GM21526 (cell line): ENCODE measurements at regions not wholly inside any gene's neighbourhood (a gene's known extent, or its start where the extent isn't known, plus 50 kb on each side); places are given as distances from the start of the nearest gene placed in this dataset.

Experiments
- ATAC-seq: cut with Tn5 transposase; IDR thresholded peaks from one replicate; pipeline ENCODE4 v1.9.1; 2021; ENCODE audit warnings: moderate library complexity; ENCODE audit not compliant: unreplicated experiment, low FRiP score

GRCh38 chr6:23910420-23910819, 215.6 kb upstream of the NRSN1 start:
- ATAC-seq: no peak

- ATAC-seq: no peak
These were observed 198.1 kb upstream of the NRSN1 start for GRCh38 chr6:23927935-23928334.

DNA sequence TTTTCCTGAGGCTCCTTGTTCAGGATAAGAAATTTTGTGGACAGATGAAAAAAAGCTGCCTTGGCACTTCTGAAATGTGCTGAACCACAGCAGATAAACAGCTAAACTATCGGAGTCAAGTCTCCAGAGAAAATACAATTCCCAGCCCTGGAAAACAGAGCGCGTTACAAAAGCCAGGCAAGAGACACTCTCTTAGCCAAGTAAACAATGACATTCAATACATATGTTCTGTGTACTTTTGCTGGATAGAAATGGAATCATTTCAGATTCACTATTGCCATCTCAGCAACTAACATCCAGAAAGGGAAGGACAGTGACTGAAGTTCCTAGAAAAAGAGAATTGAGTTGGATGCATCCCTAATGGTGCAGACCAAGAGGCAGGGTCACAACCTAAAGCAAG, 196.8 kb upstream of the NRSN1 start:
- no peak for ATAC-seq

GRCh38 chr6:23940466-23940865, 185.5 kb upstream of the NRSN1 start:
- ATAC-seq: no peak

- ATAC-seq: no peak
These were observed 174.3 kb upstream of the NRSN1 start for GRCh38 chr6:23951691-23952090.

GRCh38 chr6:23952245-23952644, 173.8 kb upstream of the NRSN1 start:
- ATAC-seq: no peak

- no peak for ATAC-seq
These were observed 172.0 kb upstream of the NRSN1 start for GRCh38 chr6:23953976-23954375.

- ATAC-seq: no peak
These were observed 169.0 kb upstream of the NRSN1 start for GRCh38 chr6:23957017-23957416.

DNA sequence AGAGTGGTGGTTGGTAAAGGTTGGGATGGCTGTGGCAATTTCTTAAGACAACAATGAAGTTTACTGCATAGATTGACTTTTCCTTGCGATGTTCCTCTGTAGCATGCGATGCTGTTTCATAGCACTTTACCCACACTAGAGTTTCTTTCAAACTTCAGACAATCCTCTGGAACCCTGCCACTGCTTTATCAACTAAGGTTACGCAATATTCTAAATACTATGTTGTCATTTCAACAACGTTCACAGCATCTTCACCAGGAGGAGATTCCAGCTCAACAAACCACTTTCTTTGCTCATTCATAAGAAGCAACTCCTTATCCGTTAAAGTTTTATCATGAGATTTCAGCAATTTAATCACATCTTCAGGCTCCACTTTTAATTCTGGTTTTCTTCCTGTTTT, 161.2 kb upstream of the NRSN1 start:
- no peak for ATAC-seq

- ATAC-seq: no peak
These were observed 156.7 kb upstream of the NRSN1 start for GRCh38 chr6:23969344-23969743.

DNA sequence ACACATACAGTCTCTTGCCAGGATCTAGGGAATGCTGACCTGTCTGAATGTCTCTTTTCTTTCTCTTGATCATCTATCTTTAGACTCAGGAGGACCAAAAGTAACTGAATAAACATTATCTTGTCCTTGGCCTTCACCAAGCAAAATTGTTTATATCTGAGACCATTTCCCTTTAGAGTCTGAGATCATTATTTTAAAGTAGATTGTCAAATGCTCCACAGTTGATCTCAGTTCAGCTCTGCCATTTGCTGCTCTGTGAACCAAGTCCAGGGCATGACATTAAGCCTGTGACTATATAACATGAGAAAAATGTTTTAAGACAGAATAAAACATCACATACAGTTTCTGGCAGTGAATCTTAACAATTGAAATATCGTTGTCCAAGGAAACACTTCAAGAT, 148.3 kb upstream of the NRSN1 start:
- ATAC-seq: no peak

GRCh38 chr6:23980965-23981364, 145.1 kb upstream of the NRSN1 start:
- ATAC-seq: no peak

GRCh38 chr6:23981923-23982322, 144.1 kb upstream of the NRSN1 start:
- no peak for ATAC-seq

GRCh38 chr6:23983735-23984134, 142.3 kb upstream of the NRSN1 start:
- ATAC-seq: no peak

- ATAC-seq: no peak
These were observed 141.0 kb upstream of the NRSN1 start for GRCh38 chr6:23985015-23985414.

DNA sequence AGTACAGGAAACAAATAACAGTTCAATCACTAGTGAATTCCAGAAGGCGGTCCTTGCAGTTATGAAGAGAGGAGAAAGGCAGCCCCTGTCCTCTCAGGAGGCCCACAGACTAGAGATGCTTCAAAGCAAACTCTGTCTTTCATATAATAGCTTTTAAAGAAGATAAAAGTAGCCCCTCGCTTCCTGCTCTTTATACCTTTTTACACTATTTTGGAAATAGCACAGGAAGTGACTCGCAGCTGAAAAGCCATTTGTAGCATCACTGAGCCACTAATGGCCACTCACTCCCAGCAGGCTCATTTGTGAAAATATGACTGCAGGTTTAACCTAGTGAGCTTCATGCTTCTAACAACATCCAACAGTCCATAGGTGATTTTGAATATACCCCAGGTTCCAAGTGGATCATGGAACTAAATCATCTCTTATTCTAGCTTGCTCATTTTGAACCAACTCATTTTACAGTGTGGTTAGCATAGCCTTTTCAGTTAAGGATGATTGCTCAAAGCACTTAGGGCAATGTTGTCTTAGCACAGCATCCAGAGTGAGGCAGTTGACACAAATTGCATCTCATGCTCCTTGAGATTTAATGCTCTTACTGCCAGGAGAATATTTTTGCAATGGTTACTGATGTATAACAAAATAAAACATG, 136.0 kb upstream of the NRSN1 start:
- ATAC-seq: no peak

DNA sequence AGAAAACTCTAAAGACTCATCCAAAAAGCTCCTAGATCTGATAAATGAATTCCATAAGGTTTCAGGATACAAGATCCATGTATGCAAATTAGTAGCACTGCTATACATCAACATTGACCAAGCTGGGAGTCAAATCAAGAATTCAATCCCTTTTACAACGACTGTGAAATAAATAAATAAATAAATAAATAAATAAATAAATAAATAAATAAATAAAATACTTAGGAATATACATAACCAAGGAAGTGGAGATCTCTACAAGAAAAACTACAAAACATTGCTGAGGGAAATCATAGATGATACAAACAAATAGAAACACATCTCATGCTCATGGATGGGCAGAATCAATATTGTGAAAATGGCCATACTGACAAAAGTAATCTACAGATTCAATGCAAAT, 132.0 kb upstream of the NRSN1 start:
- no peak for ATAC-seq

DNA sequence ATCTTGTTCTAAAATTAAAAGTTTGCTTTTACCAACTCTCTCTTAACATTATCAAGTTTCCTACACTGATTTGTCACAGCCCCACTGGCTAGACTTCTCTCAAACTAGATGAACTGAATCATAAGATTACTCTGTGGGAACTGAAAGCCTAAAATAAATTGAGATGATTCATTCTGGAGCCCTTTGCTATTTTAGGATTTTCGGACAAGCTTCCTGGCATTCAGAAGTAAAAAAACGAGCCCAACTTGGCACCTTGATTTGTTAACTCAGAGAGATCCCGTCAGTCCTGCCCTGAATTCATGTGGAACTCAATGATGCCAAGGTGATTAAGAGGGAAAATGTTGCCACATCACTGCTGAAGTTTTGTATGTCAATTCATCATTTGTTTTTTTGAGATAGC, 122.0 kb upstream of the NRSN1 start:
- no peak for ATAC-seq

DNA sequence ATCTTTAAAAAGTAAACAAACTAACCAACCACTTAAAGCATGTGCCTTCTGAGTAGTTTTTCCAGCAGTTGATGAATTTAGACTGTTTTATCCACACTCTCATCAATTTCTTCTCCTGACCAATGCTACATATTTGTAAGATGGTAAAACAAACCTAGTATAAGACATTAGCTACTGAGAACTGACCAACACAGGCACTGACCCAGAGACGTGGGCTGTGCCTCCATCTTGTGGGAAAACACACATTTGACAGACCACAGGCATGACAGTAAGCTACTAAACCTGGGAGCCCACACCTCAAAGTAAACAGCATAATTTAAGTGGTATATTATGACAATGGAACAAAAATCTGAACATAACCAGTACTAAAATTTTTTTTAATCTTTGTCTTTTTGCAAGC, 121.4 kb upstream of the NRSN1 start:
- no peak for ATAC-seq

GRCh38 chr6:24006254-24006653, 119.8 kb upstream of the NRSN1 start:
- no peak for ATAC-seq

- no peak for ATAC-seq
These were observed 116.7 kb upstream of the NRSN1 start for GRCh38 chr6:24009319-24009718.

DNA sequence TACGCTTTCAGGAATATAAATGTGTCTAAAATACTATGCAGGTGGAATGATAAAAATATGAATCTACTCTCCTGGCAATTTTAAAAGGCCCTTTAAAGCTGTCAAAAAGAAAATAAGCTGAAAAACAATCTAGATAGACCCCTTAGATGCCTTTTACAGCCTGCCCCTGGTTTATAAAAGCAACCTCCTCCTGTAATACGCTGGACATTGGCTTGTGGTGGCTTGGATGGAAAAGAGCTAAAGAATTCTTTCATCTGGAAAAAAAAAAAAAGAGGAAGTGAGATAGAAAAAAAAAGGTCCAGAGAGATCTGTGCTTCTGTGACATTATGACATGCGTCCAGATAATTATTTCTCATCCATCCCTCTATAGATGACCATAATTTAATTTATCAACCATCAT, 115.9 kb upstream of the NRSN1 start:
- no peak for ATAC-seq

GRCh38 chr6:24016286-24016685, 109.7 kb upstream of the NRSN1 start:
- no peak for ATAC-seq
